ENCODE measurements at regions not wholly inside any gene's neighbourhood (a gene's known extent, or its start where the extent isn't known, plus 50 kb on each side); places are given as distances from the start of the nearest gene placed in this dataset.

GRCh38 chr3:23099677-23100076, 103.5 kb upstream of the UBE2E2 start:
- no peaks in the 10 kb centered on the region for H3K27me3 ChIP-seq
- no peak overlapping the region for H3K4me3 ChIP-seq
- WGBS, 2 donors, result 67 to 70% methylated on average over 2 of the region's 2 CpGs
- no peaks in the 10 kb centered on the region for H3K36me3 ChIP-seq
- peaks cover 0 to 5% (median 0%) of the 10 kb centered on the region in 4 donors for H3K4me1 ChIP-seq
- DNase-seq (ENCODE audit: low spot score in 2 of 2), result no peak
- H3K27ac ChIP-seq, result no peak overlapping the region
- TF ChIP-seq POLR2A (IDR thresholded peaks at IDR 0.05) (no peak), CTCF (IDR thresholded peaks at IDR 0.05) (no peak), EP300 (IDR thresholded peaks at IDR 0.05) (no peak)
- H3K9me3 ChIP-seq, result no peaks in the 10 kb centered on the region

- no peak overlapping the region for H3K4me3 ChIP-seq
- DNase-seq (ENCODE audit: low spot score in 2 of 2), result no peak
- WGBS, 2 donors, result 93 to 95% methylated on average over 9 of the region's 9 CpGs
- H3K36me3 ChIP-seq, result no peaks in the 10 kb centered on the region
- peaks cover 0 to 5% (median 0%) of the 10 kb centered on the region in 4 donors for H3K4me1 ChIP-seq
- TF ChIP-seq EP300 (IDR thresholded peaks at IDR 0.05), result no peak
- no peak for TF ChIP-seq POLR2A (IDR thresholded peaks at IDR 0.05)
- H3K27me3 ChIP-seq, result no peaks in the 10 kb centered on the region
- H3K9me3 ChIP-seq, result no peaks in the 10 kb centered on the region
- H3K27ac ChIP-seq, result no peak overlapping the region
These were observed 103.0 kb upstream of the UBE2E2 start for GRCh38 chr3:23100106-23100505.

- H3K27me3 ChIP-seq, result no peaks in the 10 kb centered on the region
- no peak for TF ChIP-seq CTCF (IDR thresholded peaks at IDR 0.05)
- no peak for TF ChIP-seq POLR2A (IDR thresholded peaks at IDR 0.05)
- no peak for TF ChIP-seq EP300 (IDR thresholded peaks at IDR 0.05)
- H3K27ac ChIP-seq, result no peak overlapping the region
- peaks cover 0 to 3% (median 0%) of the 10 kb centered on the region in 4 donors for H3K9me3 ChIP-seq
- WGBS, 2 donors, result 67 to 80% methylated on average over 1 of the region's 1 CpG
- no peak overlapping the region for H3K4me3 ChIP-seq
- peaks cover 0 to 5% (median 0%) of the 10 kb centered on the region in 4 donors for H3K4me1 ChIP-seq
- no peak for DNase-seq (ENCODE audit: low spot score in 2 of 2)
- H3K36me3 ChIP-seq, result no peaks in the 10 kb centered on the region
These were observed 99.4 kb upstream of the UBE2E2 start for GRCh38 chr3:23103764-23104163.

- no peaks in the 10 kb centered on the region for H3K27me3 ChIP-seq
- no peak overlapping the region for H3K27ac ChIP-seq
- no peak for DNase-seq (ENCODE audit: low spot score in 2 of 2)
- no peaks in the 10 kb centered on the region for H3K4me1 ChIP-seq
- H3K4me3 ChIP-seq, result no peak overlapping the region
- H3K36me3 ChIP-seq, result no peaks in the 10 kb centered on the region
- TF ChIP-seq CTCF (IDR thresholded peaks at IDR 0.05), result no peak
- TF ChIP-seq POLR2A (IDR thresholded peaks at IDR 0.05), result no peak
- TF ChIP-seq EP300 (IDR thresholded peaks at IDR 0.05), result no peak
- peaks cover 0 to 3% (median 0%) of the 10 kb centered on the region in 4 donors for H3K9me3 ChIP-seq
These were observed 98.1 kb upstream of the UBE2E2 start for GRCh38 chr3:23105048-23105447.

GRCh38 chr3:23106666-23107065, 96.5 kb upstream of the UBE2E2 start:
- no peak overlapping the region for H3K27ac ChIP-seq
- 87 to 94% methylated on average over 3 of the region's 3 CpGs for WGBS, 2 donors

More at GRCh38 chr3:23106666-23107065, 96.5 kb upstream of the UBE2E2 start:
- no peak overlapping the region for H3K4me3 ChIP-seq
- peaks cover 0 to 3% (median 0%) of the 10 kb centered on the region in 4 donors for H3K9me3 ChIP-seq
- TF ChIP-seq POLR2A (IDR thresholded peaks at IDR 0.05) (no peak), CTCF (IDR thresholded peaks at IDR 0.05) (no peak), EP300 (IDR thresholded peaks at IDR 0.05) (no peak)
- H3K4me1 ChIP-seq, result peaks cover 0 to under 1% (median 0%) of the 10 kb centered on the region in 4 donors
- no peak for DNase-seq (ENCODE audit: low spot score in 2 of 2)
- H3K36me3 ChIP-seq, result no peaks in the 10 kb centered on the region
- no peaks in the 10 kb centered on the region for H3K27me3 ChIP-seq
